Nephron (organoid): ENCODE measurements at regions not wholly inside any gene's neighbourhood (a gene's known extent, or its start where the extent isn't known, plus 50 kb on each side); places are given as distances from the start of the nearest gene placed in this dataset.

Experiments
- H3K27ac Mint-ChIP-seq, 3 experiments: 2 replicates each; pipeline ENCODE4 v1.8.0; 2020; ENCODE audit warnings: mixed read lengths in 3 of 3, mild to moderate bottlenecking in 2 of 3, moderate library complexity in 1 of 3
- H3K27me3 Mint-ChIP-seq: 2 replicates; pipeline ENCODE4 v1.8.0; 2021; ENCODE audit warnings: low read depth, mild to moderate bottlenecking, moderate library complexity, mixed read lengths
- H3K36me3 Mint-ChIP-seq: 2 replicates; pipeline ENCODE4 v1.8.0; 2020; ENCODE audit warnings: low read depth, mixed read lengths
- H3K4me1 Mint-ChIP-seq: 2 replicates; pipeline ENCODE4 v1.8.0; 2020; ENCODE audit warnings: mixed read lengths
- H3K4me3 Mint-ChIP-seq, 3 experiments: 2 replicates each; pipeline ENCODE4 v1.8.0; 2020; ENCODE audit warnings: mild to moderate bottlenecking in 3 of 3, mixed read lengths in 3 of 3, moderate library complexity in 2 of 3
- H3K9me3 Mint-ChIP-seq: 2 replicates; pipeline ENCODE4 v1.8.0; 2020; ENCODE audit warnings: mixed read lengths
- CTCF ChIP-seq, 3 experiments: fragments of 200-600 bp; sonication (generic); IDR thresholded peaks; one replicate each; pipeline ENCODE4 v1.5.0; 2021; ENCODE audit warnings: antibody characterized with exemption in 3 of 3; ENCODE audit not compliant: unreplicated experiment in 3 of 3

- no peaks in the 10 kb centered on the region for H3K36me3 Mint-ChIP-seq
- no peak for TF ChIP-seq CTCF (IDR thresholded peaks at IDR 0.05; ENCODE audit: unreplicated experiment in 3 of 3)
Observed at GRCh38 chr20:17810062-17810631, 110.4 kb downstream of the BANF2 start.

GRCh38 chr20:17809362-17810061, 109.7 kb downstream of the BANF2 start:
- Mint-ChIP-seq H3K4me3 (peak overlapping the region in 1 of 3 experiments; percentile 8), H3K27ac (peak overlapping the region; percentile 97 to 98 (median 98))

More at GRCh38 chr20:17810062-17810631, 110.4 kb downstream of the BANF2 start:
- no peak overlapping the region for H3K4me3 Mint-ChIP-seq
- H3K27ac Mint-ChIP-seq = peak overlapping the region; percentile 97 to 98 (median 98)
- peaks cover 60% of the 10 kb centered on the region for H3K4me1 Mint-ChIP-seq
- no peaks in the 10 kb centered on the region for H3K27me3 Mint-ChIP-seq
- no peaks in the 10 kb centered on the region for H3K9me3 Mint-ChIP-seq

GRCh38 chr20:17808782-17809181, 109.0 kb downstream of the BANF2 start:
- no peak for TF ChIP-seq CTCF (IDR thresholded peaks at IDR 0.05; ENCODE audit: unreplicated experiment in 3 of 3)

More at GRCh38 chr20:17809362-17810061, 109.7 kb downstream of the BANF2 start:
- H3K4me1 Mint-ChIP-seq = peaks cover 57% of the 10 kb centered on the region
- TF ChIP-seq CTCF (IDR thresholded peaks at IDR 0.05; ENCODE audit: unreplicated experiment in 3 of 3) = no peak
- H3K9me3 Mint-ChIP-seq = no peaks in the 10 kb centered on the region
- no peaks in the 10 kb centered on the region for H3K27me3 Mint-ChIP-seq
- H3K36me3 Mint-ChIP-seq = no peaks in the 10 kb centered on the region

GRCh38 chr20:17808357-17808756, 108.6 kb downstream of the BANF2 start:
- peak overlapping the region; percentile 37 to 38 (median 38) for H3K4me3 Mint-ChIP-seq
- peaks cover 7% of the 10 kb centered on the region for H3K9me3 Mint-ChIP-seq
- no peaks in the 10 kb centered on the region for H3K36me3 Mint-ChIP-seq
- peak overlapping the region; percentile 97 to 98 (median 98) for H3K27ac Mint-ChIP-seq
- peaks cover 63% of the 10 kb centered on the region for H3K4me1 Mint-ChIP-seq
- TF ChIP-seq CTCF (IDR thresholded peaks at IDR 0.05; ENCODE audit: unreplicated experiment in 3 of 3) = no peak
- H3K27me3 Mint-ChIP-seq = no peaks in the 10 kb centered on the region

More at GRCh38 chr20:17808782-17809181, 109.0 kb downstream of the BANF2 start:
- Mint-ChIP-seq H3K9me3 (peaks cover 4% of the 10 kb centered on the region), H3K27me3 (no peaks in the 10 kb centered on the region), H3K36me3 (no peaks in the 10 kb centered on the region), H3K4me3 (no peak overlapping the region), H3K4me1 (peaks cover 62% of the 10 kb centered on the region), H3K27ac (peak overlapping the region; percentile 97 to 98 (median 98))

GRCh38 chr20:17807651-17808050, 107.9 kb downstream of the BANF2 start:
- Mint-ChIP-seq H3K4me3 (peak overlapping the region in 1 of 3 experiments; percentile 18), H3K27me3 (no peaks in the 10 kb centered on the region), H3K36me3 (no peaks in the 10 kb centered on the region), H3K9me3 (peaks cover 7% of the 10 kb centered on the region), H3K27ac (peak overlapping the region; percentile 97 to 98 (median 98)), H3K4me1 (peaks cover 63% of the 10 kb centered on the region)
- TF ChIP-seq CTCF (IDR thresholded peaks at IDR 0.05; ENCODE audit: unreplicated experiment in 3 of 3) = no peak
